Hepatocyte (in vitro differentiated cells): ENCODE measurements at regions not wholly inside any gene's neighbourhood (a gene's known extent, or its start where the extent isn't known, plus 50 kb on each side); places are given as distances from the start of the nearest gene placed in this dataset.

Source experiments
- DNase-seq: peaks from one replicate; pipeline ENCODE4 v3.0.0-alpha.2; 2016; ENCODE audit warnings: low spot score
- H2AFZ ChIP-seq: fragments of 200-600 bp; sonication (generic); 2 replicates; pipeline ENCODE4 v1.6.0; 2016; ENCODE audit warnings: antibody characterized with exemption, mild to moderate bottlenecking
- H3K27ac ChIP-seq: fragments of 200-600 bp; sonication (generic); 2 replicates; pipeline ENCODE4 v1.5.1; 2016; ENCODE audit warnings: mild to moderate bottlenecking
- H3K27me3 ChIP-seq: fragments of 200-600 bp; sonication (generic); 2 replicates; pipeline ENCODE4 v1.6.1; 2016
- H3K36me3 ChIP-seq: fragments of 200-600 bp; sonication (generic); replicated peaks from 2 replicates; pipeline ENCODE4 v1.5.1; 2016; ENCODE audit warnings: low read depth; ENCODE audit not compliant: insufficient read depth
- H3K4me1 ChIP-seq: fragments of 200-600 bp; sonication (generic); 2 replicates; pipeline ENCODE4 v1.5.1; 2016; ENCODE audit warnings: mild to moderate bottlenecking, moderate library complexity; ENCODE audit not compliant: insufficient read depth
- H3K4me2 ChIP-seq: fragments of 200-600 bp; sonication (generic); 2 replicates; pipeline ENCODE4 v1.6.0; 2016
- H3K4me3 ChIP-seq: fragments of 200-600 bp; sonication (generic); 2 replicates; pipeline ENCODE4 v1.5.1; 2016; ENCODE audit warnings: mild to moderate bottlenecking
- H3K79me2 ChIP-seq: fragments of 200-600 bp; sonication (generic); 2 replicates; pipeline ENCODE4 v1.6.0; 2017; ENCODE audit warnings: mild to moderate bottlenecking
- H3K9me2 ChIP-seq: fragments of 200-600 bp; sonication (generic); replicated peaks from 2 replicates; pipeline ENCODE4 v1.6.0; 2017; ENCODE audit warnings: mild to moderate bottlenecking; ENCODE audit not compliant: insufficient read depth
- H3K9me3 ChIP-seq: fragments of 200-600 bp; sonication (generic); 2 replicates; pipeline ENCODE4 v1.5.1; 2016; ENCODE audit warnings: low read depth, mild to moderate bottlenecking
- H4K20me1 ChIP-seq: fragments of 200-600 bp; sonication (generic); 2 replicates; pipeline ENCODE4 v1.6.0; 2016; ENCODE audit warnings: mild to moderate bottlenecking; ENCODE audit not compliant: insufficient read depth, poor library complexity, severe bottlenecking
- CTCF ChIP-seq: fragments of 200-600 bp; sonication (generic); IDR thresholded peaks from 2 replicates; pipeline ENCODE4 v1.5.1; 2016; ENCODE audit warnings: antibody characterized with exemption, mild to moderate bottlenecking; ENCODE audit not compliant: poor library complexity
- EZH2 ChIP-seq: fragments of 200-600 bp; sonication (generic); IDR thresholded peaks from 2 replicates; pipeline ENCODE4 v1.6.1; 2016; ENCODE audit warnings: antibody characterized with exemption, mild to moderate bottlenecking, borderline replicate concordance
- EZH2phosphoT487 ChIP-seq: fragments of 200-600 bp; sonication (generic); IDR thresholded peaks from one replicate; pipeline ENCODE4 v1.6.1; 2018; ENCODE audit warnings: antibody characterized with exemption, mild to moderate bottlenecking, low read depth, moderate library complexity; ENCODE audit not compliant: unreplicated experiment, severe bottlenecking
- WGBS: methylation state at CpG from one replicate; pipeline ENCODE4 v1.1.6; 2016; ENCODE audit warnings: low lambda C conversion rate; ENCODE audit errors: missing lambda C conversion rate; 5-methylcytosine and 5-hydroxymethylcytosine counted together

- DNase-seq, result no peak
- H3K27ac ChIP-seq, result no peak overlapping the region
- H3K4me1 ChIP-seq, result peaks cover under 1% of the 10 kb centered on the region
- H3K27me3 ChIP-seq, result no peaks in the 10 kb centered on the region
- H3K9me3 ChIP-seq, result no peaks in the 10 kb centered on the region
- WGBS, result 75% methylated on average over 1 of the region's 1 CpG
- no peaks in the 10 kb centered on the region for H3K9me2 ChIP-seq
- TF ChIP-seq EZH2, result no peak
- TF ChIP-seq CTCF, result no peak
- no peak for TF ChIP-seq EZH2phosphoT487
- H3K4me2 ChIP-seq, result no peak overlapping the region
- no peaks in the 10 kb centered on the region for H3K36me3 ChIP-seq
- H2AFZ ChIP-seq, result no peak overlapping the region
- H4K20me1 ChIP-seq, result no peaks in the 10 kb centered on the region
- no peak overlapping the region for H3K4me3 ChIP-seq
- no peaks in the 10 kb centered on the region for H3K79me2 ChIP-seq
Measured at GRCh38 chr9:79292731-79293280, 279.0 kb upstream of the TLE4 start.

- Histone ChIP-seq H3K4me2 (no peak overlapping the region), H3K36me3 (no peaks in the 10 kb centered on the region), H3K4me3 (no peak overlapping the region), H3K4me1 (no peaks in the 10 kb centered on the region), H3K27me3 (no peaks in the 10 kb centered on the region), H3K79me2 (no peaks in the 10 kb centered on the region), H4K20me1 (no peaks in the 10 kb centered on the region), H2AFZ (no peak overlapping the region), H3K9me3 (no peaks in the 10 kb centered on the region), H3K27ac (no peak overlapping the region), H3K9me2 (no peaks in the 10 kb centered on the region)
- 51% methylated on average over 6 of the region's 6 CpGs for WGBS
- TF ChIP-seq EZH2, result no peak
- TF ChIP-seq CTCF, result no peak
- no peak for TF ChIP-seq EZH2phosphoT487
- no peak for DNase-seq
Measured at GRCh38 chr9:79300068-79300467, 271.7 kb upstream of the TLE4 start.

- Histone ChIP-seq H3K79me2 (no peaks in the 10 kb centered on the region), H3K4me1 (no peaks in the 10 kb centered on the region), H3K4me3 (no peak overlapping the region), H3K27me3 (no peaks in the 10 kb centered on the region), H4K20me1 (no peaks in the 10 kb centered on the region), H3K36me3 (no peaks in the 10 kb centered on the region), H3K9me3 (no peaks in the 10 kb centered on the region), H3K27ac (no peak overlapping the region), H3K9me2 (no peaks in the 10 kb centered on the region), H2AFZ (no peak overlapping the region), H3K4me2 (no peak overlapping the region)
- TF ChIP-seq CTCF (no peak), EZH2phosphoT487 (no peak), EZH2 (no peak)
- no peak for DNase-seq
- 36% methylated on average over 2 of the region's 2 CpGs for WGBS
Measured at GRCh38 chr9:79301085-79301484, 270.7 kb upstream of the TLE4 start.
